H1 (cell line): ENCODE measurements at regions not wholly inside any gene's neighbourhood (a gene's known extent, or its start where the extent isn't known, plus 50 kb on each side); places are given as distances from the start of the nearest gene placed in this dataset.

Experiments
- CTCF ChIA-PET: fragments of 300-600 bp; sonication (Branson Sonifier 250); formaldehyde crosslinking; loops from one replicate; lab custom pipeline; 2021; ENCODE audit not compliant: partially characterized antibody; lab: Charles Lee
- POLR2A ChIA-PET: fragments of 300-600 bp; sonication (Branson Sonifier 250); formaldehyde crosslinking; loops from one replicate; lab custom pipeline; 2021; ENCODE audit warnings: inconsistent platforms; ENCODE audit not compliant: partially characterized antibody; lab: Charles Lee
- DNase-seq, 2 experiments: peaks; one replicate each; pipeline versions ENCODE4 v3.0.0 to v3.0.0-alpha.2; 2010 to 2022; ENCODE audit warnings: low spot score in 2 of 2, low read depth in 1 of 2, mixed read lengths in 1 of 2
- FAIRE-seq: peaks from 2 replicates; lab custom pipeline; 2011; peaks lifted over from hg19 to GRCh38; lab: Jason Lieb, UNC
- H2AFZ ChIP-seq: 2 replicates; pipeline ENCODE4 v1.8.1; 2012; ENCODE audit warnings: low read length, inconsistent platforms
- H2AK5ac ChIP-seq: 2 replicates; pipeline ENCODE4 v1.6.1; 2013; ENCODE audit warnings: low read depth, low read length
- H2BK120ac ChIP-seq: replicated peaks from 2 replicates; pipeline ENCODE3; 2013; ENCODE audit warnings: low read depth, low read length, inconsistent platforms
- H2BK12ac ChIP-seq: 2 replicates; pipeline ENCODE4 v1.6.1; 2013; ENCODE audit warnings: low read depth, low read length
- H2BK15ac ChIP-seq: 2 replicates; pipeline ENCODE4 v1.6.1; 2013; ENCODE audit warnings: low read length
- H2BK20ac ChIP-seq: 2 replicates; pipeline ENCODE4 v1.6.1; 2013; ENCODE audit warnings: low read length
- H2BK5ac ChIP-seq: 2 replicates; pipeline ENCODE4 v1.6.1; 2013; ENCODE audit warnings: low read depth, low read length
- H3K14ac ChIP-seq: 2 replicates; pipeline ENCODE4 v1.6.1; 2013; ENCODE audit warnings: inconsistent platforms; ENCODE audit not compliant: insufficient read length
- H3K18ac ChIP-seq: 2 replicates; pipeline ENCODE4 v1.6.1; 2013; ENCODE audit warnings: low read length; ENCODE audit errors: extremely low read depth
- H3K23ac ChIP-seq: 2 replicates; pipeline ENCODE4 v1.6.1; 2013; ENCODE audit warnings: inconsistent platforms; ENCODE audit not compliant: insufficient read length
- H3K23me2 ChIP-seq: 2 replicates; pipeline ENCODE4 v1.6.1; 2013; ENCODE audit warnings: low read depth, low read length
- H3K27ac ChIP-seq: 2 replicates; pipeline ENCODE4 v1.6.1; 2011; ENCODE audit warnings: low read depth, low read length, inconsistent platforms
- H3K27me3 ChIP-seq, 4 experiments: replicated peaks in 1 of 4; 1 replicate in 1 of 4; 2 replicates in 3 of 4; pipeline versions ENCODE4 v1.6.1 to v1.8.1; 2011 to 2013; ENCODE audit warnings: low read length in 3 of 4, mild to moderate bottlenecking in 3 of 4, inconsistent platforms in 2 of 4, mixed read lengths in 2 of 4, moderate library complexity in 1 of 4; ENCODE audit not compliant: control insufficient read depth in 3 of 4, insufficient read depth in 3 of 4; ENCODE audit errors: extremely low read depth in 1 of 4
- H3K36me3 ChIP-seq, 4 experiments: 2 replicates each; pipeline versions ENCODE4 v1.6.1 to v1.8.1; 2011 to 2013; ENCODE audit warnings: mild to moderate bottlenecking in 4 of 4, low read length in 3 of 4, moderate library complexity in 2 of 4, control low read depth in 1 of 4, inconsistent platforms in 1 of 4; ENCODE audit not compliant: insufficient read depth in 4 of 4, control insufficient read depth in 2 of 4
- H3K4ac ChIP-seq: replicated peaks from 2 replicates; pipeline ENCODE3; 2013; ENCODE audit warnings: low read length, low read depth, mixed read lengths, inconsistent platforms; ENCODE audit not compliant: insufficient read length
- H3K4me1 ChIP-seq, 4 experiments: replicated peaks in 1 of 4; 1 replicate in 1 of 4; 2 replicates in 3 of 4; pipeline versions ENCODE4 v1.6.1 to v1.8.1; 2011 to 2013; ENCODE audit warnings: low read length in 3 of 4, inconsistent platforms in 2 of 4, mixed read lengths in 1 of 4; ENCODE audit not compliant: insufficient read depth in 4 of 4, control insufficient read depth in 3 of 4
- H3K4me2 ChIP-seq, 2 experiments: 2 replicates each; pipeline versions ENCODE4 v1.6.1 to v1.8.1; 2011 to 2013; ENCODE audit warnings: low read depth in 2 of 2, low read length in 2 of 2, control low read depth in 1 of 2, inconsistent platforms in 1 of 2, mild to moderate bottlenecking in 1 of 2; ENCODE audit not compliant: insufficient read depth in 1 of 2
- H3K4me3 ChIP-seq, 4 experiments: fragments of 200-600, 300-600 bp in 1 of 4; sonication (generic), shearing (Covaris generic), sonication (Bioruptor Twin) in 1 of 4; 2 replicates each; pipeline versions ENCODE4 v1.5.1 to v1.8.1; 2011 to 2016; ENCODE audit warnings: low read length in 4 of 4, low read depth in 3 of 4, control low read depth in 2 of 4, inconsistent platforms in 2 of 4, mild to moderate bottlenecking in 2 of 4, mixed read lengths in 1 of 4, moderate library complexity in 1 of 4; ENCODE audit not compliant: insufficient read depth in 2 of 4; ENCODE audit errors: extremely low read depth in 1 of 4
- H3K56ac ChIP-seq: replicated peaks from 2 replicates; pipeline ENCODE3; 2013; ENCODE audit warnings: low read depth, mild to moderate bottlenecking, mixed read lengths, low read length, inconsistent platforms; ENCODE audit not compliant: insufficient read length
- H3K79me1 ChIP-seq: 2 replicates; pipeline ENCODE4 v1.6.1; 2013; ENCODE audit warnings: low read depth, low read length, control low read depth
- H3K79me2 ChIP-seq, 2 experiments: 2 replicates each; pipeline versions ENCODE4 v1.6.1 to v1.8.1; 2012 to 2013; ENCODE audit warnings: low read length in 2 of 2, mild to moderate bottlenecking in 2 of 2, inconsistent platforms in 1 of 2; ENCODE audit not compliant: insufficient read depth in 2 of 2, control insufficient read depth in 1 of 2
- H3K9ac ChIP-seq, 4 experiments: replicated peaks in 1 of 4; 1 replicate in 1 of 4; 2 replicates in 3 of 4; pipeline versions ENCODE4 v1.6.1 to v1.8.1; 2011 to 2013; ENCODE audit warnings: low read depth in 3 of 4, low read length in 3 of 4, control low read depth in 2 of 4, mild to moderate bottlenecking in 2 of 4, moderate library complexity in 2 of 4, inconsistent platforms in 1 of 4; ENCODE audit errors: extremely low read depth in 1 of 4
- H3K9me3 ChIP-seq, 2 experiments: 2 replicates each; pipeline versions ENCODE4 v1.6.1 to v1.8.1; 2012 to 2013; ENCODE audit warnings: mild to moderate bottlenecking in 2 of 2, moderate library complexity in 2 of 2, control low read depth in 1 of 2, inconsistent platforms in 1 of 2, low read depth in 1 of 2, low read length in 1 of 2, mixed read lengths in 1 of 2; ENCODE audit not compliant: insufficient read depth in 2 of 2
- H4K20me1 ChIP-seq, 2 experiments: replicated peaks in 1 of 2; 2 replicates each; pipeline versions ENCODE3 to v1.8.1; 2011 to 2013; ENCODE audit warnings: inconsistent platforms in 2 of 2, low read length in 2 of 2, mild to moderate bottlenecking in 1 of 2; ENCODE audit not compliant: insufficient read depth in 2 of 2, control insufficient read depth in 1 of 2
- H4K5ac ChIP-seq: 2 replicates; pipeline ENCODE4 v1.6.1; 2013; ENCODE audit warnings: low read length, low read depth, mixed read lengths, inconsistent platforms; ENCODE audit not compliant: insufficient read length
- H4K8ac ChIP-seq: 2 replicates; pipeline ENCODE4 v1.8.0; 2013; ENCODE audit warnings: mild to moderate bottlenecking, moderate library complexity, low read length, inconsistent platforms; ENCODE audit not compliant: insufficient read depth; ENCODE audit errors: extremely low read depth
- H4K91ac ChIP-seq: replicated peaks from 2 replicates; pipeline ENCODE3; 2013; ENCODE audit warnings: low read length, mixed read lengths, inconsistent platforms; ENCODE audit not compliant: insufficient read length
- CBX5 ChIP-seq: fragments of 300-800, 300-1000 bp; sonication (generic); IDR thresholded peaks from 2 replicates; pipeline ENCODE4 v1.7.1; 2016; ENCODE audit warnings: antibody characterized with exemption, low read length, low read depth
- FOSL1 ChIP-seq: IDR thresholded peaks from 2 replicates; pipeline ENCODE4 v1.6.1; 2011; ENCODE audit warnings: mild to moderate bottlenecking, low read depth, low read length, moderate library complexity; ENCODE audit not compliant: insufficient read depth
- JUND ChIP-seq: IDR thresholded peaks from 2 replicates; pipeline ENCODE4 v1.6.1; 2011; ENCODE audit warnings: mild to moderate bottlenecking, improper control_type of control experiment, low read length
- MAX ChIP-seq: IDR thresholded peaks from 2 replicates; pipeline ENCODE4 v1.6.1; 2012; ENCODE audit warnings: inconsistent platforms
- PHF8 ChIP-seq: fragments of 200-600 bp; sonication (generic); conservative IDR thresholded peaks from 2 replicates; pipeline ENCODE4 v1.7.1; 2012; ENCODE audit warnings: low read depth, mild to moderate bottlenecking, inconsistent platforms, low read length, moderate library complexity
- POU5F1 ChIP-seq: IDR thresholded peaks from 2 replicates; pipeline ENCODE4 v1.6.1; 2011; ENCODE audit warnings: low read depth, mild to moderate bottlenecking, low read length, moderate library complexity
- RXRA ChIP-seq: IDR thresholded peaks from 2 replicates; pipeline ENCODE4 v1.6.1; 2011; ENCODE audit warnings: low read depth, mild to moderate bottlenecking, low read length, moderate library complexity; ENCODE audit not compliant: insufficient read depth
- SIX5 ChIP-seq: IDR thresholded peaks from 2 replicates; pipeline ENCODE4 v1.6.1; 2011; ENCODE audit warnings: mild to moderate bottlenecking, low read depth, low read length
- SRF ChIP-seq: IDR thresholded peaks from 2 replicates; pipeline ENCODE4 v1.6.1; 2011; ENCODE audit warnings: mild to moderate bottlenecking, low read depth, low read length, moderate library complexity
- ZNF274 ChIP-seq: IDR thresholded peaks from 2 replicates; pipeline ENCODE4 v1.7.0; 2012; ENCODE audit warnings: low read length, borderline replicate concordance; ENCODE audit errors: extremely low read depth
- WGBS, 2 experiments: shearing (Covaris generic) in 1 of 2; methylation state at CpG; one replicate each; pipeline versions ENCODE4 v1.1.6 to v1.1.7; 2013 to 2015; ENCODE audit warnings: low lambda C conversion rate in 2 of 2, mixed read lengths in 2 of 2, inconsistent platforms in 1 of 2, low coverage in 1 of 2, missing lambda C conversion rate in 1 of 2; ENCODE audit not compliant: insufficient replicate concordance in 2 of 2, insufficient coverage in 1 of 2, insufficient read length in 1 of 2; ENCODE audit errors: extremely low coverage in 1 of 2, missing lambda C conversion rate in 1 of 2; 5-methylcytosine and 5-hydroxymethylcytosine counted together

DNA sequence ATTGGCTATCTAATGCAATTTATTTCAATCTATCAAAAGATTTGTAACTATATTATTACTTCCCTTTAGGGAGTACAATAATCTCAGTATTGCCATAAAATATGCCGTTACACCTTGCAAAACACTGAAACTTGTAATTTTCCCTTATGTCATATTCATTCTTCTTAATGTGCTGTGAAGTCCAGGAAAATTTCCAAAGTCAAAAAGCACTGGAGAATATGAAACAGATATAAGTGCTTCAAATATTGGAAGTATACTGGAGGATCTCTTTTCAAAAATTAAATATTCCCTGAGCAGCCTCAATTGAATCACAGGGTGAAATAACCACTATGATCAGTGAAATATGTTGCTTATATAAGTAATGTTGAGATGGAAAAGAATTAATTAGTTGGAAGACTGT is 356.0 kb downstream of the PPP1R3A start:
- H4K91ac ChIP-seq, result no peak overlapping the region
- H3K4me2 ChIP-seq, result no peak overlapping the region
- no peaks in the 10 kb centered on the region for H3K23me2 ChIP-seq
- peaks cover 0 to 11% of the 10 kb centered on the region in 2 experiments; a peak in 2 of 4 replicates for H3K9me3 ChIP-seq
- H3K79me2 ChIP-seq, result no peaks in the 10 kb centered on the region
- POLR2A ChIA-PET, result no interaction called here
- H2BK15ac ChIP-seq, result no peak overlapping the region
- H2AK5ac ChIP-seq, result no peak overlapping the region
- H4K20me1 ChIP-seq, result no peaks in the 10 kb centered on the region
- H2AFZ ChIP-seq, result no peak overlapping the region
- no peak overlapping the region for H2BK12ac ChIP-seq
- H2BK120ac ChIP-seq, result no peak overlapping the region
- no peak overlapping the region for H3K4me3 ChIP-seq
- no peak for FAIRE-seq
- H3K18ac ChIP-seq, result no peak overlapping the region
- no peak overlapping the region for H3K4ac ChIP-seq
- no peak for TF ChIP-seq CBX5
- no peak for TF ChIP-seq RXRA
- no peak for TF ChIP-seq SIX5
- TF ChIP-seq MAX, result no peak
- TF ChIP-seq JUND, result no peak
- TF ChIP-seq ZNF274, result no peak
- TF ChIP-seq FOSL1, result no peak
- TF ChIP-seq POU5F1, result no peak
- TF ChIP-seq PHF8, result no peak
- TF ChIP-seq SRF, result no peak
- H3K14ac ChIP-seq, result no peak overlapping the region
- no peak overlapping the region for H3K27ac ChIP-seq
- DNase-seq, result no peak
- H4K8ac ChIP-seq, result no peak overlapping the region
- H3K79me1 ChIP-seq, result no peaks in the 10 kb centered on the region
- no peak overlapping the region for H4K5ac ChIP-seq
- H2BK20ac ChIP-seq, result no peak overlapping the region
- CTCF ChIA-PET, result no interaction called here
- no peak overlapping the region for H2BK5ac ChIP-seq
- H3K23ac ChIP-seq, result no peak overlapping the region
- H3K56ac ChIP-seq, result no peak overlapping the region
- WGBS, 2 experiments, result 86% methylated on average over 1 of the region's 1 CpG; no CpG with 5 or more reads in 1 of the 2 experiments
- no peaks in the 10 kb centered on the region for H3K4me1 ChIP-seq
- no peak overlapping the region for H3K9ac ChIP-seq
- H3K27me3 ChIP-seq, result peaks cover 0 to 1% (median 0%) of the 10 kb centered on the region in 4 experiments; a peak in 2 of 7 replicates
- H3K36me3 ChIP-seq, result no peaks in the 10 kb centered on the region
